HUES48 (cell line): ENCODE measurements at regions not wholly inside any gene's neighbourhood (a gene's known extent, or its start where the extent isn't known, plus 50 kb on each side); places are given as distances from the start of the nearest gene placed in this dataset.

Source experiments
- H3K27ac ChIP-seq: one replicate; pipeline ENCODE4 v1.7.0; 2013; ENCODE audit warnings: low read depth, low read length, inconsistent platforms
- H3K27me3 ChIP-seq: 2 replicates; pipeline ENCODE4 v1.6.1; 2013; ENCODE audit warnings: mild to moderate bottlenecking, low read length; ENCODE audit not compliant: control insufficient read depth, insufficient read depth
- H3K36me3 ChIP-seq: 2 replicates; pipeline ENCODE4 v1.6.1; 2013; ENCODE audit warnings: low read length; ENCODE audit not compliant: control insufficient read depth, insufficient read depth
- H3K4me1 ChIP-seq: 2 replicates; pipeline ENCODE4 v1.6.1; 2013; ENCODE audit warnings: mild to moderate bottlenecking, low read length; ENCODE audit not compliant: control insufficient read depth, insufficient read depth
- H3K4me3 ChIP-seq: 2 replicates; pipeline ENCODE4 v1.5.1; 2013; ENCODE audit warnings: mild to moderate bottlenecking, low read depth, low read length
- H3K9ac ChIP-seq: 2 replicates; pipeline ENCODE4 v1.6.1; 2013; ENCODE audit warnings: mild to moderate bottlenecking, low read depth, low read length, moderate library complexity
- H3K9me3 ChIP-seq: 2 replicates; pipeline ENCODE4 v1.6.1; 2013; ENCODE audit warnings: low read length; ENCODE audit not compliant: control insufficient read depth, insufficient read depth

GRCh38 chr12:92032101-92032500 is 113.5 kb downstream of the BTG1 start:
- Histone ChIP-seq H3K36me3 (no peaks in the 10 kb centered on the region), H3K9ac (no peak overlapping the region), H3K4me3 (no peak overlapping the region), H3K27ac (no peak overlapping the region), H3K9me3 (no peaks in the 10 kb centered on the region), H3K4me1 (peaks cover 12% of the 10 kb centered on the region), H3K27me3 (no peaks in the 10 kb centered on the region)

GRCh38 chr12:92030618-92031017 is 115.0 kb downstream of the BTG1 start:
- Histone ChIP-seq H3K4me3 (no peak overlapping the region), H3K36me3 (no peaks in the 10 kb centered on the region), H3K27me3 (no peaks in the 10 kb centered on the region), H3K27ac (no peak overlapping the region), H3K9me3 (no peaks in the 10 kb centered on the region), H3K9ac (no peak overlapping the region), H3K4me1 (peaks cover 12% of the 10 kb centered on the region)

- H3K36me3 ChIP-seq: no peaks in the 10 kb centered on the region
- no peak overlapping the region for H3K27ac ChIP-seq
- no peak overlapping the region for H3K9ac ChIP-seq
- peaks cover 6% of the 10 kb centered on the region for H3K4me1 ChIP-seq
- no peaks in the 10 kb centered on the region for H3K27me3 ChIP-seq
- H3K9me3 ChIP-seq: no peaks in the 10 kb centered on the region
- H3K4me3 ChIP-seq: no peak overlapping the region
Measured at GRCh38 chr12:92029902-92030586, 115.6 kb downstream of the BTG1 start.

GRCh38 chr12:92029136-92029535 is 116.5 kb downstream of the BTG1 start:
- Histone ChIP-seq H3K4me1 (no peaks in the 10 kb centered on the region), H3K27me3 (no peaks in the 10 kb centered on the region), H3K9ac (no peak overlapping the region), H3K4me3 (no peak overlapping the region), H3K36me3 (no peaks in the 10 kb centered on the region), H3K27ac (no peak overlapping the region), H3K9me3 (no peaks in the 10 kb centered on the region)

- Histone ChIP-seq H3K9ac (no peak overlapping the region), H3K9me3 (no peaks in the 10 kb centered on the region), H3K27ac (no peak overlapping the region), H3K27me3 (no peaks in the 10 kb centered on the region), H3K4me1 (no peaks in the 10 kb centered on the region), H3K4me3 (no peak overlapping the region), H3K36me3 (no peaks in the 10 kb centered on the region)
Measured at GRCh38 chr12:92028441-92028709, 117.3 kb downstream of the BTG1 start.

- Histone ChIP-seq H3K36me3 (no peaks in the 10 kb centered on the region), H3K27me3 (no peaks in the 10 kb centered on the region), H3K9me3 (no peaks in the 10 kb centered on the region), H3K9ac (no peak overlapping the region), H3K4me3 (no peak overlapping the region), H3K4me1 (no peaks in the 10 kb centered on the region), H3K27ac (no peak overlapping the region)
Measured at GRCh38 chr12:92027701-92028440, 117.8 kb downstream of the BTG1 start.

- Histone ChIP-seq H3K4me1 (no peaks in the 10 kb centered on the region), H3K27ac (no peak overlapping the region), H3K27me3 (no peaks in the 10 kb centered on the region), H3K9ac (no peak overlapping the region), H3K36me3 (no peaks in the 10 kb centered on the region), H3K4me3 (no peak overlapping the region), H3K9me3 (no peaks in the 10 kb centered on the region)
Measured at GRCh38 chr12:92027243-92027642, 118.4 kb downstream of the BTG1 start.

GRCh38 chr12:92025462-92026207 is 120.0 kb downstream of the BTG1 start:
- Histone ChIP-seq H3K27ac (no peak overlapping the region), H3K9me3 (no peaks in the 10 kb centered on the region), H3K9ac (no peak overlapping the region), H3K4me1 (peaks cover 15% of the 10 kb centered on the region), H3K27me3 (no peaks in the 10 kb centered on the region), H3K36me3 (no peaks in the 10 kb centered on the region), H3K4me3 (no peak overlapping the region)

GRCh38 chr12:92022093-92022492 is 123.6 kb downstream of the BTG1 start:
- H3K4me3 ChIP-seq: no peak overlapping the region
- H3K36me3 ChIP-seq: no peaks in the 10 kb centered on the region
- H3K4me1 ChIP-seq: peaks cover 17% of the 10 kb centered on the region
- no peaks in the 10 kb centered on the region for H3K9me3 ChIP-seq
- no peaks in the 10 kb centered on the region for H3K27me3 ChIP-seq
- H3K27ac ChIP-seq: no peak overlapping the region
- H3K9ac ChIP-seq: no peak overlapping the region

- H3K4me1 ChIP-seq: peaks cover 17% of the 10 kb centered on the region
- no peak overlapping the region for H3K27ac ChIP-seq
- no peak overlapping the region for H3K4me3 ChIP-seq
- no peaks in the 10 kb centered on the region for H3K36me3 ChIP-seq
- no peaks in the 10 kb centered on the region for H3K9me3 ChIP-seq
- no peak overlapping the region for H3K9ac ChIP-seq
- H3K27me3 ChIP-seq: no peaks in the 10 kb centered on the region
Measured at GRCh38 chr12:92021666-92022035, 124.0 kb downstream of the BTG1 start.

- no peaks in the 10 kb centered on the region for H3K36me3 ChIP-seq
- peak overlapping the region; percentile 9; the same call in 1 of the 2 replicates for H3K4me3 ChIP-seq
- H3K9me3 ChIP-seq: no peaks in the 10 kb centered on the region
- H3K27me3 ChIP-seq: no peaks in the 10 kb centered on the region
- peak overlapping the region; percentile 22 for H3K27ac ChIP-seq
- peaks cover 17% of the 10 kb centered on the region for H3K4me1 ChIP-seq
- H3K9ac ChIP-seq: no peak overlapping the region
Measured at GRCh38 chr12:92020983-92021665, 124.5 kb downstream of the BTG1 start.
